ENCODE measurements at regions not wholly inside any gene's neighbourhood (a gene's known extent, or its start where the extent isn't known, plus 50 kb on each side); places are given as distances from the start of the nearest gene placed in this dataset.
"Not testable (repeated sequence)": the region's sequence is repeated elsewhere in the genome, so short reads cannot be mapped to it uniquely, and the experiment has no call there.

- no peak for DNase-seq
Measured at GRCh38 chrX:113470166-113470565, 629.5 kb upstream of the AMOT start.

- DNase-seq = no peak
Measured at GRCh38 chrX:113457719-113458118, 617.1 kb upstream of the AMOT start.

- no peak for DNase-seq
Measured at GRCh38 chrX:113455582-113455981, 615.0 kb upstream of the AMOT start.

- no peak for DNase-seq
Measured at GRCh38 chrX:113429011-113429410, 588.4 kb upstream of the AMOT start.

- no peak for DNase-seq
Measured at GRCh38 chrX:113422323-113422722, 581.7 kb upstream of the AMOT start.

GRCh38 chrX:113421432-113421831, 580.8 kb upstream of the AMOT start:
- DNase-seq = no peak

- DNase-seq = no peak
Measured at GRCh38 chrX:113412106-113412505, 571.5 kb upstream of the AMOT start.

GRCh38 chrX:113408843-113409242, 568.2 kb upstream of the AMOT start:
- no peak for DNase-seq

GRCh38 chrX:113400193-113400704, 559.6 kb upstream of the AMOT start:
- DNase-seq = no peak

GRCh38 chrX:113399506-113400192, 559.0 kb upstream of the AMOT start:
- DNase-seq = no peak

- DNase-seq = no peak
Measured at GRCh38 chrX:113392355-113392754, 551.7 kb upstream of the AMOT start.

- DNase-seq = no peak
Measured at GRCh38 chrX:113391875-113392274, 551.2 kb upstream of the AMOT start.

GRCh38 chrX:113390531-113390930, 549.9 kb upstream of the AMOT start:
- no peak for DNase-seq

GRCh38 chrX:113389846-113390245, 549.2 kb upstream of the AMOT start:
- no peak for DNase-seq

GRCh38 chrX:113384628-113385027, 544.0 kb upstream of the AMOT start:
- DNase-seq = no peak

GRCh38 chrX:113373421-113373820, 532.8 kb upstream of the AMOT start:
- not testable (repeated sequence) for DNase-seq

GRCh38 chrX:113370006-113370405, 529.4 kb upstream of the AMOT start:
- no peak for DNase-seq

GRCh38 chrX:113369056-113369455, 528.4 kb upstream of the AMOT start:
- no peak for DNase-seq

GRCh38 chrX:113353134-113353533, 512.5 kb upstream of the AMOT start:
- no peak for DNase-seq

GRCh38 chrX:113330416-113330815, 489.8 kb upstream of the AMOT start:
- no peak for DNase-seq

- no peak for DNase-seq
Measured at GRCh38 chrX:113315927-113316326, 475.3 kb upstream of the AMOT start.

GRCh38 chrX:113305496-113305895, 464.9 kb upstream of the AMOT start:
- DNase-seq = no peak

GRCh38 chrX:113300580-113300979, 459.9 kb upstream of the AMOT start:
- no peak for DNase-seq

GRCh38 chrX:113297437-113297836, 456.8 kb upstream of the AMOT start:
- no peak for DNase-seq

- DNase-seq = no peak
Measured at GRCh38 chrX:113289503-113289902, 448.9 kb upstream of the AMOT start.
